Smooth muscle cell (in vitro differentiated cells): ENCODE measurements at regions not wholly inside any gene's neighbourhood (a gene's known extent, or its start where the extent isn't known, plus 50 kb on each side); places are given as distances from the start of the nearest gene placed in this dataset.
A peak's percentile ranks its signal among the peaks of the same experiment; 100 is the strongest.

Experiments
- DNase-seq: peaks from one replicate; lab custom pipeline; 2025; ENCODE audit not compliant: unreplicated experiment; lab: John Stamatoyannopoulos, UW
- H2AFZ ChIP-seq: fragments of 200-600 bp; sonication (generic); 2 replicates; pipeline ENCODE4 v1.6.0; 2016; ENCODE audit warnings: antibody characterized with exemption, low read depth, mild to moderate bottlenecking
- H3F3A ChIP-seq: fragments of 200-600 bp; sonication (generic); 2 replicates; pipeline ENCODE4 v1.6.0; 2017; ENCODE audit warnings: antibody characterized with exemption, low read depth
- H3K27ac ChIP-seq: fragments of 200-600 bp; sonication (generic); 2 replicates; pipeline ENCODE4 v1.5.1; 2016; ENCODE audit warnings: low read depth, mild to moderate bottlenecking
- H3K27me3 ChIP-seq: fragments of 200-600 bp; sonication (generic); 2 replicates; pipeline ENCODE4 v1.6.1; 2016; ENCODE audit warnings: low read depth, mild to moderate bottlenecking
- H3K36me3 ChIP-seq: fragments of 200-600 bp; sonication (generic); 2 replicates; pipeline ENCODE4 v1.5.1; 2016; ENCODE audit warnings: low read depth
- H3K4me1 ChIP-seq: fragments of 200-600 bp; sonication (generic); 2 replicates; pipeline ENCODE4 v1.5.1; 2016; ENCODE audit warnings: low read depth
- H3K4me2 ChIP-seq: fragments of 200-600 bp; sonication (generic); 2 replicates; pipeline ENCODE4 v1.6.0; 2016; ENCODE audit warnings: mild to moderate bottlenecking
- H3K4me3 ChIP-seq: fragments of 200-600 bp; sonication (generic); 2 replicates; pipeline ENCODE4 v1.5.1; 2016; ENCODE audit warnings: mild to moderate bottlenecking
- H3K79me2 ChIP-seq: fragments of 200-600 bp; sonication (generic); 2 replicates; pipeline ENCODE4 v1.6.0; 2016; ENCODE audit warnings: low read depth, mild to moderate bottlenecking
- H3K9ac ChIP-seq: fragments of 200-600 bp; sonication (generic); 2 replicates; pipeline ENCODE4 v1.6.0; 2016; ENCODE audit warnings: low read depth
- H3K9me3 ChIP-seq: fragments of 200-600 bp; sonication (generic); replicated peaks from 2 replicates; pipeline ENCODE4 v1.5.1; 2016; ENCODE audit warnings: low read depth
- H4K20me1 ChIP-seq: fragments of 200-600 bp; sonication (generic); 2 replicates; pipeline ENCODE4 v1.6.0; 2016; ENCODE audit warnings: low read depth
- CTCF ChIP-seq: fragments of 200-600 bp; sonication (generic); IDR thresholded peaks from 2 replicates; pipeline ENCODE4 v1.5.1; 2017; ENCODE audit warnings: borderline replicate concordance, mild to moderate bottlenecking, antibody characterized with exemption; ENCODE audit not compliant: insufficient read depth, poor library complexity, severe bottlenecking
- WGBS: methylation state at CpG from one replicate; pipeline ENCODE4 v1.1.7; 2016; ENCODE audit warnings: low lambda C conversion rate; 5-methylcytosine and 5-hydroxymethylcytosine counted together

DNA sequence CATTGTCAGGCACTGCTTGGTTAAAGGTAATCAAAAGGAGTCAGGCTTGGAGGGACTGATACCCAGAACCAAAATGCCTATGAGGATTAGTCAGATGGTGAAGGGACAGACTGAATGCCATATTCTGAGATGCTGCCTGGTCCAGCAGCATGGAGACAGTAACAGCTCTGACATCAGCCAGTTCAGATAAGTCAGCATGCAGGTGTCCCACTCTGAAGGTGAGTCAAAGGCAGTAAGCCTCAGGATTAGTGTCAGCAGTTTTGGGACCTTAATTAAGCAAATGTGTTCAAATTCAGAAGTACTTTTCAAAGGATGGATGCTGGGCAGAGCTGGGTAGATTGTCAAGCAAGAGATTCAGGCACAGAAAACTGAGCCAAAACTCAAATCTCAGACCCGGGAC lies 198.4 kb downstream of the RPS12 start:
- no peak for DNase-seq
- Histone ChIP-seq H3K4me1 (no peaks in the 10 kb centered on the region), H3K36me3 (no peaks in the 10 kb centered on the region), H3K4me2 (no peak overlapping the region), H4K20me1 (no peaks in the 10 kb centered on the region), H3K9me3 (no peaks in the 10 kb centered on the region), H3K27ac (no peak overlapping the region), H3K4me3 (no peak overlapping the region), H3F3A (no peaks in the 10 kb centered on the region), H3K9ac (no peak overlapping the region), H2AFZ (no peak overlapping the region), H3K27me3 (peaks cover 25% of the 10 kb centered on the region), H3K79me2 (no peaks in the 10 kb centered on the region)
- no peak for TF ChIP-seq CTCF
- 83% methylated on average over 1 of the region's 1 CpG for WGBS

DNA sequence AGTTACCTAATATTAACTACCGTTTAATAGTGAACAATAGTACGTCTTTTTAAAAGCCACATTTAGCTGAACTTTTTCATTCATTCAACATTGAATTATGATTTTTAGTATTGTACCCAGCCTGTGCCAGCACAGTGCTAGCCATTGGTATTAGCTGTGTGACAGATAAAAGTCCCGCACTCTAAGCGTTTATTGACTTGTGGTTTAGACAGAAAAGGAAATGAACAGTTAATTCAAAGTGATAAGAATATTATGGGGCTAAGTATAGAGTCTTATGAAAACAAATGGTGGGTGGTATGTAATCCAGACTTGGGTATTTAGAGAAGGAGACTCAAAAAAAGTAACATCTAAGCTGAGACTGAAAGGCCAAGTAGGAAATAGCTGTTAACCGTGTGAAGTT lies 202.3 kb downstream of the RPS12 start:
- H3K79me2 ChIP-seq: no peaks in the 10 kb centered on the region
- H3K27me3 ChIP-seq: peaks cover 21% of the 10 kb centered on the region
- H3K4me3 ChIP-seq: no peak overlapping the region
- H3K36me3 ChIP-seq: no peaks in the 10 kb centered on the region
- H3K4me1 ChIP-seq: no peaks in the 10 kb centered on the region
- no peaks in the 10 kb centered on the region for H3K9me3 ChIP-seq
- no peak for TF ChIP-seq CTCF
- H4K20me1 ChIP-seq: no peaks in the 10 kb centered on the region
- 44% methylated on average over 5 of the region's 5 CpGs for WGBS
- no peak for DNase-seq
- H3K4me2 ChIP-seq: peak overlapping the region; percentile 25
- no peak overlapping the region for H2AFZ ChIP-seq
- H3K27ac ChIP-seq: no peak overlapping the region
- H3F3A ChIP-seq: no peaks in the 10 kb centered on the region
- H3K9ac ChIP-seq: no peak overlapping the region

GRCh38 chr6:133017581-133017980 lies 203.2 kb downstream of the RPS12 start:
- Histone ChIP-seq H3K9me3 (no peaks in the 10 kb centered on the region), H3K79me2 (no peaks in the 10 kb centered on the region), H3K27ac (no peak overlapping the region), H3K36me3 (no peaks in the 10 kb centered on the region), H3K27me3 (peaks cover 14% of the 10 kb centered on the region), H3K9ac (no peak overlapping the region), H3F3A (no peaks in the 10 kb centered on the region), H3K4me3 (no peak overlapping the region), H2AFZ (no peak overlapping the region), H4K20me1 (no peaks in the 10 kb centered on the region), H3K4me1 (no peaks in the 10 kb centered on the region), H3K4me2 (peak overlapping the region; percentile 25)
- 58% methylated on average over 5 of the region's 5 CpGs for WGBS
- TF ChIP-seq CTCF: no peak
- no peak for DNase-seq

GRCh38 chr6:133026705-133027104 lies 212.3 kb downstream of the RPS12 start:
- WGBS: 84% methylated on average over 2 of the region's 2 CpGs
- no peaks in the 10 kb centered on the region for H3K36me3 ChIP-seq

More at GRCh38 chr6:133026705-133027104, 212.3 kb downstream of the RPS12 start:
- Histone ChIP-seq H3K27ac (no peak overlapping the region), H3K4me1 (no peaks in the 10 kb centered on the region), H3K4me2 (no peak overlapping the region), H3F3A (no peaks in the 10 kb centered on the region), H3K27me3 (no peaks in the 10 kb centered on the region), H3K9ac (no peak overlapping the region), H4K20me1 (no peaks in the 10 kb centered on the region), H3K4me3 (no peak overlapping the region), H2AFZ (no peak overlapping the region), H3K79me2 (no peaks in the 10 kb centered on the region), H3K9me3 (no peaks in the 10 kb centered on the region)
- no peak for DNase-seq
- no peak for TF ChIP-seq CTCF
